ENCODE measurements at regions not wholly inside any gene's neighbourhood (a gene's known extent, or its start where the extent isn't known, plus 50 kb on each side); places are given as distances from the start of the nearest gene placed in this dataset.

DNA sequence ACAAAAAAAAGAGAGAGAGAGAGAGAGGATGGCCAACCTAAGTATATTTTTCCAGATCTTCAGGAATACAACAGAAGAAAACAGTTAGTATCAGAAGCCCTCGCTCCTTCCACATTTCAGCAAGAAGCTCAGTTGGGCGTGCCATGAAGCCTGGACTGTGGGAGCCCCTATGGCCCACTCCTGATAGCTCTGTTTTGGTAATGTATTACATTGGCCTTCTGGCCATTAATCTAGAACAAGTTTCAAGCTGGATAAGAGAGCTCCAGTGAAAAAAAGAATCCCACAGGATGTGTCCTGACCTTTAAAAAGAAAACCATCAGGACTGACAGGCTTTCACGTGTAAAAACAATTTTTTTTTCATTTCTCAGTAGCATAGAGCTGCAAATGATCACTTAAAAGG, 197.9 kb downstream of the ICOS start:
- TF ChIP-seq, protein P1, sequence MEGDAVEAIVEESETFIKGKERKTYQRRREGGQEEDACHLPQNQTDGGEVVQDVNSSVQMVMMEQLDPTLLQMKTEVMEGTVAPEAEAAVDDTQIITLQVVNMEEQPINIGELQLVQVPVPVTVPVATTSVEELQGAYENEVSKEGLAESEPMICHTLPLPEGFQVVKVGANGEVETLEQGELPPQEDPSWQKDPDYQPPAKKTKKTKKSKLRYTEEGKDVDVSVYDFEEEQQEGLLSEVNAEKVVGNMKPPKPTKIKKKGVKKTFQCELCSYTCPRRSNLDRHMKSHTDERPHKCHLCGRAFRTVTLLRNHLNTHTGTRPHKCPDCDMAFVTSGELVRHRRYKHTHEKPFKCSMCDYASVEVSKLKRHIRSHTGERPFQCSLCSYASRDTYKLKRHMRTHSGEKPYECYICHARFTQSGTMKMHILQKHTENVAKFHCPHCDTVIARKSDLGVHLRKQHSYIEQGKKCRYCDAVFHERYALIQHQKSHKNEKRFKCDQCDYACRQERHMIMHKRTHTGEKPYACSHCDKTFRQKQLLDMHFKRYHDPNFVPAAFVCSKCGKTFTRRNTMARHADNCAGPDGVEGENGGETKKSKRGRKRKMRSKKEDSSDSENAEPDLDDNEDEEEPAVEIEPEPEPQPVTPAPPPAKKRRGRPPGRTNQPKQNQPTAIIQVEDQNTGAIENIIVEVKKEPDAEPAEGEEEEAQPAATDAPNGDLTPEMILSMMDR (IDR thresholded peaks at IDR 0.05; ENCODE audit: low read depth, low read length, poor library complexity, severe bottlenecking) = no peak
- TF ChIP-seq EZH2phosphoT487 (IDR thresholded peaks at IDR 0.05; ENCODE audit: borderline replicate concordance, low read length) = no peak

Data from DOHH2 (cell line).